ENCODE measurements at regions not wholly inside any gene's neighbourhood (a gene's known extent, or its start where the extent isn't known, plus 50 kb on each side); places are given as distances from the start of the nearest gene placed in this dataset.

GRCh38 chr15:46644501-46645481 lies 1010.0 kb downstream of the SQOR start:
- Histone ChIP-seq H3K4me2 (ENCODE audit: low read depth, low read length) (no peak overlapping the region), H4K91ac (ENCODE audit: insufficient read depth, low read depth, low read length) (no peak overlapping the region), H2AK9ac (replicated peaks; ENCODE audit: low read depth, low read length, poor library complexity) (no peak overlapping the region), H2BK5ac (ENCODE audit: low read depth, low read length, poor library complexity, severe bottlenecking) (no peak overlapping the region), H2BK15ac (ENCODE audit: low read depth, low read length) (no peak overlapping the region), H3K14ac (replicated peaks; ENCODE audit: low read depth, low read length) (no peak overlapping the region), H4K5ac (ENCODE audit: low read depth, low read length) (no peak overlapping the region), H3K4ac (ENCODE audit: low read depth, low read length) (no peak overlapping the region), H3K56ac (ENCODE audit: extremely low read depth, insufficient read depth, low read length) (no peak overlapping the region), H3K23ac (ENCODE audit: low read depth, low read length) (no peak overlapping the region), H2AFZ (replicated peaks; ENCODE audit: low read length, poor library complexity) (no peak overlapping the region), H3K27me3 (ENCODE audit: control insufficient read depth, insufficient read depth, low read length) (no peaks in the 10 kb centered on the region), H4K20me1 (ENCODE audit: insufficient read depth, low read length) (no peaks in the 10 kb centered on the region), H3K9me3 (ENCODE audit: control insufficient read depth, insufficient read depth, low read length) (peaks cover 6% of the 10 kb centered on the region), H3K9ac (ENCODE audit: low read depth, low read length) (no peak overlapping the region), H3K79me1 (ENCODE audit: low read depth in 1 of 2, low read length in 2 of 2) (no peaks in the 10 kb centered on the region), H3K18ac (ENCODE audit: low read depth, low read length) (no peak overlapping the region), H2BK120ac (ENCODE audit: low read depth, low read length) (no peak overlapping the region), H3K4me3 (ENCODE audit: insufficient read depth, low read depth, low read length) (no peak overlapping the region), H3K36me3 (ENCODE audit: control insufficient read depth, insufficient read depth, low read length) (no peaks in the 10 kb centered on the region), H4K8ac (ENCODE audit: low read depth in 2 of 2, low read length in 2 of 2) (no peak overlapping the region), H3K4me1 (ENCODE audit: control insufficient read depth, insufficient read depth, low read length) (no peaks in the 10 kb centered on the region), H3K27ac (ENCODE audit: insufficient read depth, low read length) (no peak overlapping the region), H3K9me1 (ENCODE audit: insufficient read depth, low read length) (no peaks in the 10 kb centered on the region), H2AK5ac (ENCODE audit: low read depth, low read length) (no peak overlapping the region), H2BK20ac (ENCODE audit: low read depth, low read length) (no peak overlapping the region)
- in situ Hi-C loops (cut with MboI; ENCODE audit: low sequenced_read_pairs) (no loop called here), intact Hi-C loops (cut with micrococcal nuclease) (no loop called here), dilution Hi-C loops (cut with HindIII; ENCODE audit: low sequenced_read_pairs, unreplicated experiment) (no loop called here)
- ATAC-seq (ENCODE audit: low read depth) (no peak), DNase-seq (no peak)
- POLR2A ChIA-PET (ENCODE audit: unreplicated experiment) = no interaction called here
- no TSS peak for BruUV-seq (replicated peaks)
- WGBS, 2 experiments (ENCODE audit: extremely low coverage in 2 of 2, insufficient read length in 1 of 2) = no CpG with 5 or more reads among the region's 4 CpGs
- TF ChIP-seq MAZ (IDR thresholded peaks at IDR 0.05; ENCODE audit: borderline replicate concordance, low read depth, low read length) (no peak), FOS (IDR thresholded peaks at IDR 0.05; ENCODE audit: low read depth, low read length) (no peak), POLR2A (IDR thresholded peaks at IDR 0.05; ENCODE audit: low read depth, low read length) (no peak), CEBPB (IDR thresholded peaks at IDR 0.05; ENCODE audit: low read depth, low read length) (no peak), USF2 (IDR thresholded peaks at IDR 0.05; ENCODE audit: low read depth, low read length) (no peak), CHD1 (IDR thresholded peaks at IDR 0.05; ENCODE audit: low read depth, low read length) (no peak), BHLHE40 (IDR thresholded peaks at IDR 0.05; ENCODE audit: low read depth, low read length) (no peak), RAD21 (IDR thresholded peaks at IDR 0.05; ENCODE audit: low read length) (no peak), MXI1 (IDR thresholded peaks at IDR 0.05; ENCODE audit: borderline replicate concordance, low read depth, low read length) (no peak), ELK1 (IDR thresholded peaks at IDR 0.05; ENCODE audit: borderline replicate concordance, low read depth, low read length) (no peak), CTCF (conservative IDR thresholded peaks at IDR 0.05; ENCODE audit: low read depth, low read length) (no peak), MAFK (IDR thresholded peaks at IDR 0.05; ENCODE audit: low read depth, low read length) (no peak), RFX5 (IDR thresholded peaks at IDR 0.05; ENCODE audit: low read depth, low read length) (no peak), NFE2L2 (IDR thresholded peaks at IDR 0.05; ENCODE audit: low read depth, low read length) (no peak), SMC3 (IDR thresholded peaks at IDR 0.05; ENCODE audit: low read depth, low read length) (no peak)
- CTCF ChIA-PET = no interaction called here

All from IMR-90 (cell line).